Body of pancreas (tissue), 4 donors: ENCODE measurements at regions not wholly inside any gene's neighbourhood (a gene's known extent, or its start where the extent isn't known, plus 50 kb on each side); places are given as distances from the start of the nearest gene placed in this dataset.

ENCODE experiments used
- POLR2A ChIP-seq, 3 donors: fragments of 450-650 bp; IDR thresholded peaks; one replicate each; pipeline ENCODE4 v1.6.1; 2016; ENCODE audit warnings: antibody characterized with exemption in 3 of 3, mild to moderate bottlenecking in 2 of 3
- TF ChIP-seq, protein P1 (sequence below), 7 experiments: fragments of 450-650 bp in 4 of 7; fragments of 200-600 bp in 3 of 7; sonication (generic) in 3 of 7; IDR thresholded peaks; one replicate each; pipeline ENCODE4 v1.5.1; 2016 to 2019; ENCODE audit warnings: antibody characterized with exemption in 7 of 7

DNA sequence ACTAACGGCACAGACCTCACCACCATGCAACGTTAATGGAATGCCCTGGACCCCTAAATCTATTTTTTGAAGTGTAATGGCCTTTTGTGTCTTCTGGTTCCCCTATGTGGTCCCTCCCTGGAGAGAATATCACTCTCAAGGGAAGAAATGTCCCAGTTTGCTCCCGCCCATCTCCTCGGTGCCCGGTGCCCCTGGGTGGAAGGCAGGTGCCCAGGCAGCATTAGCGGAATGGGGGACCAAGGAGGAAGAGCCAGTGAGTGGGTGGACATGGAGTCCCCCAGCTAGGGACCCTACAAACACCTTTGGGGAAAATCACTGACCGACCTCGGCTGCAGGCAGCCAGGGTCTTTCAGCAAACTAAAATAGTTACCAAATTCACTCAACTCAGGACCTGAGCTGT, 212.1 kb upstream of the RTL1 start:
- TF ChIP-seq, protein P1, sequence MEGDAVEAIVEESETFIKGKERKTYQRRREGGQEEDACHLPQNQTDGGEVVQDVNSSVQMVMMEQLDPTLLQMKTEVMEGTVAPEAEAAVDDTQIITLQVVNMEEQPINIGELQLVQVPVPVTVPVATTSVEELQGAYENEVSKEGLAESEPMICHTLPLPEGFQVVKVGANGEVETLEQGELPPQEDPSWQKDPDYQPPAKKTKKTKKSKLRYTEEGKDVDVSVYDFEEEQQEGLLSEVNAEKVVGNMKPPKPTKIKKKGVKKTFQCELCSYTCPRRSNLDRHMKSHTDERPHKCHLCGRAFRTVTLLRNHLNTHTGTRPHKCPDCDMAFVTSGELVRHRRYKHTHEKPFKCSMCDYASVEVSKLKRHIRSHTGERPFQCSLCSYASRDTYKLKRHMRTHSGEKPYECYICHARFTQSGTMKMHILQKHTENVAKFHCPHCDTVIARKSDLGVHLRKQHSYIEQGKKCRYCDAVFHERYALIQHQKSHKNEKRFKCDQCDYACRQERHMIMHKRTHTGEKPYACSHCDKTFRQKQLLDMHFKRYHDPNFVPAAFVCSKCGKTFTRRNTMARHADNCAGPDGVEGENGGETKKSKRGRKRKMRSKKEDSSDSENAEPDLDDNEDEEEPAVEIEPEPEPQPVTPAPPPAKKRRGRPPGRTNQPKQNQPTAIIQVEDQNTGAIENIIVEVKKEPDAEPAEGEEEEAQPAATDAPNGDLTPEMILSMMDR (IDR thresholded peaks at IDR 0.05): no peak
- TF ChIP-seq POLR2A (IDR thresholded peaks at IDR 0.05): no peak
